PC-3 (cell line): ENCODE measurements at regions not wholly inside any gene's neighbourhood (a gene's known extent, or its start where the extent isn't known, plus 50 kb on each side); places are given as distances from the start of the nearest gene placed in this dataset.

ENCODE experiments used
- EZH2 ChIP-seq: fragments of 300-600 bp; sonication (generic); IDR thresholded peaks from one replicate; pipeline ENCODE4 v1.6.1; 2017; ENCODE audit warnings: antibody characterized with exemption, mild to moderate bottlenecking, low read length; ENCODE audit not compliant: unreplicated experiment
- EZH2phosphoT487 ChIP-seq: fragments of 300-600 bp; sonication (generic); IDR thresholded peaks from 2 replicates; pipeline ENCODE4 v1.6.1; 2018; ENCODE audit warnings: mild to moderate bottlenecking, antibody characterized with exemption, low read length, borderline replicate concordance
- TF ChIP-seq, protein P1 (sequence below): fragments of 300-600 bp; sonication (generic); conservative IDR thresholded peaks from 2 replicates; pipeline ENCODE4 v1.5.1; 2017; ENCODE audit warnings: antibody characterized with exemption, low read depth, mild to moderate bottlenecking, low read length

DNA sequence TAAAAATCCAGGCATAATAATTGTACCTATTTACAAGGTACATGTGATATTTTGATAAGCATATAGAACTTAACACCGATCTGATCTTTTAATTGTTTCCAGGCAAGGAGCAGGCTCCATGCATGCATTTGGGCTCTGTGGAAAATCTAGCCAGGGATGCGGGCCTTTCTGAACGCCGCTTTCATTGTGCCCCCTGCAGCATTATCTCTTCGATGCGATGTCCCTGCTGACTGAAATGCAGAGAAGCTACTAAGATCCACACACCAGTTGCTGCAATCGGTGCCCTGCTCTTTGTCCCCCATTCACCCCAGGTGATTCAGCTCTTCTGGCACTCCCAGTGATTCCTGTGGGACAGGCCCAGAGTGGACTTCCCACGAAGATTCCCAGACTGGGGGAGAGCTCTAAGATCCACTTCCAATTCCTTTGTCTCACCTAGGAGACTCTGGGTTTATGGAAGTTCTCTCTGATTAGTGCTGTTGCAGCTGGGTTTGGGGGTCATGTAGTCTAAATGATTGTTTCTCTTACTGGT lies 254.3 kb upstream of the AGA start:
- TF ChIP-seq, protein P1, sequence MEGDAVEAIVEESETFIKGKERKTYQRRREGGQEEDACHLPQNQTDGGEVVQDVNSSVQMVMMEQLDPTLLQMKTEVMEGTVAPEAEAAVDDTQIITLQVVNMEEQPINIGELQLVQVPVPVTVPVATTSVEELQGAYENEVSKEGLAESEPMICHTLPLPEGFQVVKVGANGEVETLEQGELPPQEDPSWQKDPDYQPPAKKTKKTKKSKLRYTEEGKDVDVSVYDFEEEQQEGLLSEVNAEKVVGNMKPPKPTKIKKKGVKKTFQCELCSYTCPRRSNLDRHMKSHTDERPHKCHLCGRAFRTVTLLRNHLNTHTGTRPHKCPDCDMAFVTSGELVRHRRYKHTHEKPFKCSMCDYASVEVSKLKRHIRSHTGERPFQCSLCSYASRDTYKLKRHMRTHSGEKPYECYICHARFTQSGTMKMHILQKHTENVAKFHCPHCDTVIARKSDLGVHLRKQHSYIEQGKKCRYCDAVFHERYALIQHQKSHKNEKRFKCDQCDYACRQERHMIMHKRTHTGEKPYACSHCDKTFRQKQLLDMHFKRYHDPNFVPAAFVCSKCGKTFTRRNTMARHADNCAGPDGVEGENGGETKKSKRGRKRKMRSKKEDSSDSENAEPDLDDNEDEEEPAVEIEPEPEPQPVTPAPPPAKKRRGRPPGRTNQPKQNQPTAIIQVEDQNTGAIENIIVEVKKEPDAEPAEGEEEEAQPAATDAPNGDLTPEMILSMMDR, result no peak
- TF ChIP-seq EZH2, result no peak
- no peak for TF ChIP-seq EZH2phosphoT487
